Inflammatory macrophage treated with lipopolysaccharide for 4 hours (primary cell): ENCODE measurements at regions not wholly inside any gene's neighbourhood (a gene's known extent, or its start where the extent isn't known, plus 50 kb on each side); places are given as distances from the start of the nearest gene placed in this dataset.
"Not testable (repeated sequence)": the region's sequence is repeated elsewhere in the genome, so short reads cannot be mapped to it uniquely, and the experiment has no call there.

ENCODE experiments used
- DNase-seq: peaks from one replicate; pipeline ENCODE4 v3.0.0-alpha.2; 2020

DNA sequence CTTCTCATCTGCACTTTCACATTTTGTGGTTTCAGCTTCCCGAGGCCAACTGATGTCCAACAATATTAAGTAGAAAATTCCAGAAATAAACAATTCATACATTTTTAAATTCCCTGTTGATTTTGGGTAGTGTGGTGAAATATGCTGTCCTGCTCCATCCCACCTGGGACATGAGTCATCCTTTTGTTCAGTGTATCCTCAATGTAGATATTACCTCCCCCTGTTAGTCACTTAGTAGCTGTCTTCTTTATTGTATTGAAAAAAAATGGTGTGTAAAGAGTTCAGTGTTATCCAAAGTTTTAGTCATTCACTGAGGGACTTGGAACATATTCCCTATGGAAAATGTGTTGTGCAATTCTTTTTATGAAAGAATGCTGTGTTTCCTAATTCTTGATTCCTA lies 348.1 kb downstream of the SOCS6 start:
- no peak for DNase-seq

DNA sequence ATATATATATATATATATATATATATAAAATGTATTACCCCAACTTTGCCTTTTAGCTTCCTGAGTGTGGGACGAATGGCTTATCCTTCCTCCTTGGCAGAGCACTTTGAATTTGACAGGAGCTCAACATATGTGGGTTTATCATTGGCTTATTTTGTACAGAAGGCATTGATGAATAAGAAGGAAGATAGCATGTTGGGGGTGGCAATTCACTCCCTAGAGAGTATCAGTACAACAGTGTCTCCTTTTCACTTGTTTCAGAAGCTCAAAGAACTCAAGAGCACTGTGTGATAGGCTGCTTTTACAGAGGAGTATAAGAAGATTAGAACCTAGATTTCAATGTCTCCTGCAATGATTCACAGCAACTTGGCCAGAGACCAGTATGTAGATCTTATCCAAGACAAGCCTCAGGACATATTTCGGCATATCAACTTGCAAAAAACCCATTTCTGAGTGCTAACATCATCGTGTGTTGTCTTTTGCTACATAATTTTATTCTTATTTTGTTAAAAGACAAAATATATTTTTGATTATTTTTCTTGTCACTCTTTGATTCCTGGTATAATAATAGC lies 345.8 kb downstream of the SOCS6 start:
- no peak for DNase-seq

- no peak for DNase-seq
Measured at GRCh38 chr18:70627182-70627802, 338.4 kb downstream of the SOCS6 start.

DNA sequence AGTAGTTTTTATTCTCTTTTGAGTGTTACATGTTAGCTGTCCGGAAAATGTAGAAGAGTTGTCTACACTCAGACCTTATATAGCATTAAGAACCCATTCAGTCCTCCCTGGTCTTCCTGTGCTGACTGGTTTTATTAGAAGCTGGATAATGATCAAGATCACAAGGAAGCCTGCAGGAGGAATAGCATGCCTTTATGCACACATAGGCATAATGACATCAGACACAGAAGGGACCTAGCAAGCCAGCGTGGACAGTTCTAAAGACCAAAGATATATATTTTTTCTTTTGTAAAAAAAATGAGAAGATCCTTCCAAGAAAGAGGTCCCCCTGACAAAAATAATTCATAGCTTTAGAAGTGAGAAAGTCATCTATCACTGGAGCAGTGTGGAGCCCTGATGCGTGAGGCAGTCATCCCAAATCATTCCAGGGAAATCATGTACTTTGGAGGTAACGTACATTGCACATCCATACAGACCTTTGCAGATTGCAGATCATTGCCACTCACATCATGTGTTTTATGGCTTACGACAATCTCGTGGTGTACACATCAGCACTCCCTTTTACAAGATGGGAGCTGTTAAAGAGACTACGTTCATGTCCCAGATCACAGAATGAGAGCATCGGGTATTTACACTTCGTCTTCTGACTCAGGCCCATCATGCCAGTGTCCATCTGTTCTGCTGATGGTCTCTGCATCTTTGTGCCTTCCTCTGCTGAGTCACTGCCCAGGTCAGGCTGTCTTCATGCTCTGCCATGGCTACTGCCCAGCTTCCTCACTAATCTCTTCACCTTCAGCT lies 334.0 kb downstream of the SOCS6 start:
- no peak for DNase-seq

DNA sequence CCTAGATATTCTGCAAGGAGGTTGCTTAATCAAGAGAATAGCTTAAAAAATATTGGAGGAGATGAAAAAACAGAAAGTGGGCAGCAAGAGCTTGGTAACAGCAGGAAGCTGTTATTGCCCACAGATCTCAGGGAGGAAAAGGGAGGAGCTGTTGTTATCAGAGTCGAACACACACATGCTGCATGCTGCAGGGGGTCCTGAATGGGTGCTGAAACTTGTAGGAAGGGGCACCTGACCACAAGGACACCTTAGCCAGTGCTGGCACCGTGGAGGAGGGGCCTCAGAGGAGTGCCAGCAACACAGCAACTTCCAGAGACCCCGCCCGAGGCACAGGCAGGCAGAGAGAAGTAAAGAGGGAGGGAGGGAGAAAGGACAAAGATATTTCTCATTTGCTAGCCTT lies 332.9 kb downstream of the SOCS6 start:
- DNase-seq: no peak

DNA sequence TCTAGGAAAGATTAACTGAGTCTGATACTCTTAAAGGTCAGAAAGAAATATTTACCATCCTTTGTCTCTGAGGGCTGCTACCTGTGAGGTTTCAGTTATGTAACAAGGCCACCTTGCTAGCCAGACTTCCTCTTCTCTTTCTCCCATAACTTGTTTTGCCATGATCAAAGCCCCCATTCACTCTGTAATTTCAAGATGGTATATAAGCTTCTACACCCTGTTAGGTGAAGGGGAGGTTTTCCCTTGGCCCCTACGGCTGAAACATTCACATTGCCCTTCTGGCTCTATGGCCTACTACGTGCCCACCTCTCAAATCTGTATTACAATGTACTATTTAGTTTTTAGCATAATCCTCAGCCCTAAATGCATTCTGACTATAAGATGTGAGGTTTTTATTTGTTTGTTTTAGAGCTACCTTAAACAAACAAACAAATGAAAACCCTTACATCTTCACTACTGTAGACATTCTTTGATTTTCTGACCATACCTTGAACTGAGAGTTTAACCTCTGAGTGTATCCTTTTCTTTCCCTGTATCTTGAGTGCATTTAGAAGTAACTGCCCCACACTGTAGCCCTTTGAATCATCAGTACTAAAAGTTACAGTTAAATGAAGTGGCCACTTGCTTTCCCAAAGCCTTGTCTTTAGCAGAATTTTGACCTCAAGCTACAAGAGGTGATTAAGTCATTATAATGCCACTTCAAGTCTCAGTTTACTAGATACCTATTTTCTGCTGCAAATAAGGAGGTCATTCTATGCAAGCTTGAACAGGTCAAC lies 332.2 kb downstream of the SOCS6 start:
- no peak for DNase-seq

DNA sequence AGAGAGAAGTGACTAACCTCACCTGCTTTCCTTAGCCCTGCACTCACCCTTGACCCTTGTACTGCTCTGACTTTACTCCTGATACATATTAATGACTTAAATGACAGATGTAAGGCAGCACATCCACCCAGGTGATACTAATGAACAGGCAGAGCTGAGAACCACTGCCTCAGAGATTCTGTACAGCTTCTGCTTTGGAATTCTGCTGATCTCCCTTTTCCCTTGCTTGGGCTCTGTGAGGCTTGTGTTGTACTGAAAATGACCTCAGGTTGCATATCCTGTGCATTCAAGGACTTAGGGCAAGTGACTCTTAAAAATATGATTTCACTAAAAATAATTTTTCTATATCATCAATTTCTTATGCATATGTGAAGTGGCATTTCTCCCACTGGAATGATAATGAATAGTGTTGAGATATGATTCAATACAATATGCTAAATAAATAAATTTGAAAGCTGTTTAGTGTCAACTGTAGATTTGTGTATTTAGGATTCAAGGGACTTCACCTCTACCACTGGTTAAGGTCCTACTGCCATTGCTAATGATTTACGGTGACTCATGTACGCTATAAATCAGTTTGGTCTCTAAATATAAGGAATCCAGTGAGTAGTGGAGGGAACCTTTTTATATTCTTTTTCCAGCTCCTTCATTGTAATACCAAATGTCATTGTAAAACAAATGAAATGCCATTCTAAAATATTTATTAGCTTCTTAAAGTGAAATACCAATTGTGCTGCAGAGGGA lies 328.3 kb downstream of the SOCS6 start:
- no peak for DNase-seq

- DNase-seq: no peak
Measured at GRCh38 chr18:70600225-70600925, 311.5 kb downstream of the SOCS6 start.

- DNase-seq: no peak
Measured at GRCh38 chr18:70598406-70598805, 309.6 kb downstream of the SOCS6 start.

DNA sequence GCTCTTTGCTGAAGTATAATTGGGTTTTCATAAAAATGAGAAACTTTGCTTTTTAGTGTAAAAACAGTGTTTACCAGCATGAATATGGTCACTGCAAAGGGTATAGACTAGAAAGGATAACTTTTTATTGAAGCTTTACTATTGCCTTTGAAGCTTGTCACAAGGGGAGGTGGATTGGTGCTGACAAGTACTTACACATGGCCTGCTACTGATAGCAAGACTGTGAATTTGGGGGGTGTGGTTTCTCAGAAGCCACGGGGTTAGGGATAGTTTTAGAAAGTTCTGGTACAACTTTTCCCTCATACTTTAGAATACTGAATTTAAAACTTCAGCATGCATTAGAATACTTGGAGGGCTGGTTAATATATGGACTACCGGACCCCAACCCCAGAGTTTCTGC lies 294.1 kb downstream of the SOCS6 start:
- DNase-seq: no peak

GRCh38 chr18:70578480-70578879 lies 289.6 kb downstream of the SOCS6 start:
- no peak for DNase-seq

GRCh38 chr18:70577023-70577420 lies 288.2 kb downstream of the SOCS6 start:
- DNase-seq: no peak

DNA sequence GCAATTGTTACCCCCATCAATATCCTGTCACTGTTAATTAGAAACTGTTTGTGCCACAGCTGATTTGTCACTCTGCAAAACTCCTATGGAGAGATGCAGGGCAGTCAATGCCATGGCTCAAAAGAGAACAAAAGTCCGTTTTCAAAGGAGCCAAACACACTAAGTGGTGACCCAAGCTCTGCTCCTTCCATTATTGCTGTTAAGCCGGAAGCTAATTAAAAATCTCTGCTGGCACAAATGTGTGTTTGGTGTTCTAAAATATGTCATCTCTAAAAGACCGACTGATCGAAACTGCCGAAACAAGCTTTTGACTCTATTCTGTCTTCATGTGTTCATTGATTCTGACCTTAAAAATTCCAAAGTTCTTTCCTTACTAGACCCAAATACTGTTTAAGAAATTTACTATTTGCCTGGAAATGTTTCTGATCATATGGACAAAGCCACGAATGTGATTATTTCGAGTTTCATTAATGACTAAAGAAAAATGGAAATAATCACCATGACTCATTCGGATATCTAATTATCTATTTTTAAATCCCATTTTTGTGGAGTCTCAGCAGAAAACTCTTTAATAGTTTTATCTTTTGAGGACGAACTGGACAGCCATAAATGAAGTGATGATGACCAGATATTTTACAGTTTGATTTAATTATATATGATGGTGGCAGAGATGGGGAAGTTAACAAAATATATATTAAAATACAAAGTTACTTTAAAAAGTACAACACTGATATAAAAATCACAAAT lies 287.6 kb downstream of the SOCS6 start:
- no peak for DNase-seq

- DNase-seq: not testable (repeated sequence)
Measured at GRCh38 chr18:70574951-70575350, 286.1 kb downstream of the SOCS6 start.

DNA sequence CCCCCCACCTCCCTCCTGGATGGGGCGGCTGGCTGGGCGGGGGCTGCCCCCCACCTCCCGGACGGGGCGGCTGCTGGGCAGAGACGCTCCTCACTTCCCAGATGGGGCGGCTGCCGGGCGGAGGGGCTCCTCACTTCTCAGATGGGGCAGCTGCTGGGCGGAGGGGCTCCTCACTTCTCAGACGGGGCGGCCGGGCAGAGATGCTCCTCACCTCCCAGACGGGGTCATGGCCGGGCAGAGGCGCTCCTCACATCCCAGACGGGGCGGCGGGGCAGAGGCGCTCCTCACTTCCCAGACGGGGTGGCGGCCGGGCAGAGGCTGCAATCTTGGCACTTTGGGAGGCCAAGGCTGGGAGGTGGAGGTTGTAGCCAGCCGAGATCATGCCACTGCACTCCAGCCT lies 280.8 kb downstream of the SOCS6 start:
- not testable (repeated sequence) for DNase-seq

- no peak for DNase-seq
Measured at GRCh38 chr18:70559446-70559845, 270.6 kb downstream of the SOCS6 start.

DNA sequence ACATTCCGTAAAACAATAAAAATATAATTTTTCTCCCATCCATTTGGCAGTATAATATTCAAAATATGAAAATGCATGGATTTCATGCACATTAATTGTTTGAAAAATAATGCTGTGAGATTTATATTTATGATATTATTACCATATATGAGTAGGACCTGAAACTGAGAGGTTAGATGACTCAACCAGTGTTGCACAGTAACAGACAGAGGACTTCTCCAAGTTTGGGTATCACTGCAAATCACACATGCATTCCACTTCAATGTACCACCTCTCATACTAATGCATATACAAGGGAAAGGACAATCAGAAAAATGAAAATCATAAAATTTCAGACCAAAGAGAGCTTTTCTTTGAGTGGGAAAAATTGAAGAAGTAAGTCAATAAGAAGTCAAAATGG lies 269.5 kb downstream of the SOCS6 start:
- DNase-seq: no peak

GRCh38 chr18:70554854-70555445 lies 266.1 kb downstream of the SOCS6 start:
- DNase-seq: peak; percentile 11

GRCh38 chr18:70553936-70554260 lies 265.1 kb downstream of the SOCS6 start:
- no peak for DNase-seq

GRCh38 chr18:70553245-70553935 lies 264.5 kb downstream of the SOCS6 start:
- DNase-seq: no peak
